Epithelial cell of esophagus (primary cell): ENCODE measurements at regions not wholly inside any gene's neighbourhood (a gene's known extent, or its start where the extent isn't known, plus 50 kb on each side); places are given as distances from the start of the nearest gene placed in this dataset.

Source experiments
- DNase-seq: peaks from one replicate; pipeline ENCODE4 v3.0.0; 2010; ENCODE audit warnings: low read depth
- H3K4me3 ChIP-seq: 2 replicates; pipeline ENCODE4 v1.5.1; 2011; ENCODE audit warnings: mild to moderate bottlenecking, low read length, control low read depth
- TF ChIP-seq, protein P1 (sequence below): IDR thresholded peaks from 2 replicates; pipeline ENCODE4 v1.5.1; 2011; ENCODE audit warnings: low read depth, mild to moderate bottlenecking, low read length, control low read depth, inconsistent platforms; ENCODE audit not compliant: insufficient read depth; ENCODE audit errors: missing control alignments

GRCh38 chr15:59828263-59828662 lies 139.1 kb upstream of the BNIP2 start:
- H3K4me3 ChIP-seq = no peak overlapping the region
- TF ChIP-seq, protein P1, sequence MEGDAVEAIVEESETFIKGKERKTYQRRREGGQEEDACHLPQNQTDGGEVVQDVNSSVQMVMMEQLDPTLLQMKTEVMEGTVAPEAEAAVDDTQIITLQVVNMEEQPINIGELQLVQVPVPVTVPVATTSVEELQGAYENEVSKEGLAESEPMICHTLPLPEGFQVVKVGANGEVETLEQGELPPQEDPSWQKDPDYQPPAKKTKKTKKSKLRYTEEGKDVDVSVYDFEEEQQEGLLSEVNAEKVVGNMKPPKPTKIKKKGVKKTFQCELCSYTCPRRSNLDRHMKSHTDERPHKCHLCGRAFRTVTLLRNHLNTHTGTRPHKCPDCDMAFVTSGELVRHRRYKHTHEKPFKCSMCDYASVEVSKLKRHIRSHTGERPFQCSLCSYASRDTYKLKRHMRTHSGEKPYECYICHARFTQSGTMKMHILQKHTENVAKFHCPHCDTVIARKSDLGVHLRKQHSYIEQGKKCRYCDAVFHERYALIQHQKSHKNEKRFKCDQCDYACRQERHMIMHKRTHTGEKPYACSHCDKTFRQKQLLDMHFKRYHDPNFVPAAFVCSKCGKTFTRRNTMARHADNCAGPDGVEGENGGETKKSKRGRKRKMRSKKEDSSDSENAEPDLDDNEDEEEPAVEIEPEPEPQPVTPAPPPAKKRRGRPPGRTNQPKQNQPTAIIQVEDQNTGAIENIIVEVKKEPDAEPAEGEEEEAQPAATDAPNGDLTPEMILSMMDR = no peak
- peak; percentile 25 for DNase-seq

DNA sequence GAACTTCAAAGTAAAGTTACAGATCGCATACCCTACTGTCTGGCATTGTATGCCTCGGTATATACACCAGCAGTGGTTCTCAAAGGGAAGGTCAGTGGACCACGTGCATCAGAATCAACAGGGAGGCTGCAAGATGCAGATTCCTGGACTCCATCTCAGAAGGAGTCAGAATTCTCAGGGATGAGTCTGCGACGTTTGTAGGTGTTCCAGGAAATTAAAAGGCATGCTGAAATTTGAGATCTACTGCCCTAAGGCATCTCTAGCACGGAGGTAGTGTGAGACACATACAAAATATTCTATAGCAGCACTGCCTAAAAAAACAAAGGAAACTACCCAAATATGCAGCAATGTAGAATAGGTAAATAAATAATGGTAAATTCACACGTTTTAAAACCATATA lies 136.8 kb upstream of the BNIP2 start:
- no peak overlapping the region for H3K4me3 ChIP-seq
- peak; percentile 93 for DNase-seq
- TF ChIP-seq, protein P1 = no peak

- DNase-seq = no peak
- no peak overlapping the region for H3K4me3 ChIP-seq
- TF ChIP-seq, protein P1 = no peak
These were observed 132.2 kb upstream of the BNIP2 start for GRCh38 chr15:59821286-59821685.

GRCh38 chr15:59819092-59819491 lies 130.0 kb upstream of the BNIP2 start:
- no peak overlapping the region for H3K4me3 ChIP-seq
- no peak for DNase-seq
- TF ChIP-seq, protein P1 = no peak

DNA sequence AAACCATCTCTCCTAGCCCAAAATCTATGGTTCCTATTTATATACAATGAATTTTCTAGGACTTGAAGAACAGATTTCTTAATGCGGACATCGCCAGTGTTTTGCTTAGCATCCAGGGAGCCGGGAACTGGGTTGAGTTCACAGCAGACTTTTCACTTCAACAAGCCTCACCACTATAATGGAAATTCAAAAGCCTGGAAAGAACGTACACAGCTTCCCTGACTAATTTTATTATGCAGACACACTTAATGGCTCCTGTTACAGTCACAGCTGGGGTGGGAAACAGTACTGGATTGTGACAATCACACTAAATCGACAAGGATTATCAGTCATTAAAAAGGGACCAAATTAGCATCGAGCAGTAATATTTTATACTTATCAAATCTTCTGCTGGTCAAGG lies 129.2 kb upstream of the BNIP2 start:
- TF ChIP-seq, protein P1 = no peak
- no peak for DNase-seq
- H3K4me3 ChIP-seq = no peak overlapping the region

GRCh38 chr15:59817834-59818233 lies 128.7 kb upstream of the BNIP2 start:
- DNase-seq = no peak
- H3K4me3 ChIP-seq = no peak overlapping the region
- TF ChIP-seq, protein P1 = no peak

DNA sequence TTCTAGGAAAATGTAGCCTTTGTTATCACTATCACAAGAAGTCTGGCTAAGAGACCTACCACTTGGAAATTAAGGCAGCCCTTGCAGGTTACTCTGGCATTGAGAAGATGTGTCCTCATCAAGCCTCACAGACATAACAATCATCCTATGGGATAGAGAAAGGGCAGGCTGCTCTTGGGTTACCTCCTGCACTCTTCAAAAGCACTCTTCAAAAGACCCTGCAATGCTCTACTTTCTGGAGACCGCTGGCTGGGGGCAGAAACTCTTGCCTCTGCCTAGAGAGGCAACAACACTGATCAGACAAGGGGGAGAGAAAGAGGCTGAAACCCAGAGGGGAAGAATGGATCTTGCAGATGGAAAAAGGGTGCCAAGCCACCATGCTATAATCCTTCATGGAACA lies 127.9 kb upstream of the BNIP2 start:
- TF ChIP-seq, protein P1 = no peak
- DNase-seq = no peak
- H3K4me3 ChIP-seq = no peak overlapping the region
